Fibroblast of peridontal ligament (primary cell): ENCODE measurements at regions not wholly inside any gene's neighbourhood (a gene's known extent, or its start where the extent isn't known, plus 50 kb on each side); places are given as distances from the start of the nearest gene placed in this dataset.

Experiments used
- DNase-seq: peaks from one replicate; pipeline ENCODE4 v3.0.0-alpha.2; 2010; ENCODE audit errors: extremely low read depth

GRCh38 chr1:228989992-228990827 is 254.9 kb downstream of the RHOU start:
- no peak for DNase-seq

DNA sequence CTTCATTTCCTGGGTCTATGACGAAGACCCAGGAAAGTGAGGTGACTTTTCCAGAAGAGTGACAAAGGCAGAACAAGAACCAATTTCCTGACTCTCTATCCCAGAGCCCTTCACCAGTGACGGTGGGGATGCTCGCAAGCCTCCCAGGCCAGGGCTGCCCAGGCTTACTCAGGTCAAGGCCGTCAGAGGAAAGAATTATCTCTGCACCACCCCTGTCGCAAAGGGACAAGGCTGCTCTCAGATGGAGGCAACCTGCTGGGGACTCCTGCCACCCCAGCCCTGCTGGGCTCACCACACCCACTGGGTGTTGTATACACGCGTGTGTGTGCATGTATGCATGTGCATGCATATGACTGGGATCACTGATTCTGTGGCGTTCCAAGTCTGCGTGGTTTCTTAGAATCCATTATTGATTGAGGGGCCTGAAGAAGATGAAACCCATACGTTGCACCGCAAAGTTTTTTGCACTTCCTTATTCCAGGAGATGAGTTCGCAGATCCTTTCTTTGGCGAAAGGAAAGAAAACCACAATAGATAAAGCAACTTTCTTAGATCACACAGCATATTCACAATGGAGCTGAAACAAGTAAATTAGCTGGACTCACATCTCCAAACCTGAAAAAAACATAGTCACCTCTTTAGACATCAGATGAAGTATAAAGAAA is 255.8 kb downstream of the RHOU start:
- no peak for DNase-seq

- DNase-seq = no peak
These were observed 256.8 kb downstream of the RHOU start for GRCh38 chr1:228992044-228992443.

- no peak for DNase-seq
These were observed 257.7 kb downstream of the RHOU start for GRCh38 chr1:228992907-228993535.

- no peak for DNase-seq
These were observed 259.7 kb downstream of the RHOU start for GRCh38 chr1:228994676-228995594.

- DNase-seq = no peak
These were observed 261.0 kb downstream of the RHOU start for GRCh38 chr1:228996281-228996680.

DNA sequence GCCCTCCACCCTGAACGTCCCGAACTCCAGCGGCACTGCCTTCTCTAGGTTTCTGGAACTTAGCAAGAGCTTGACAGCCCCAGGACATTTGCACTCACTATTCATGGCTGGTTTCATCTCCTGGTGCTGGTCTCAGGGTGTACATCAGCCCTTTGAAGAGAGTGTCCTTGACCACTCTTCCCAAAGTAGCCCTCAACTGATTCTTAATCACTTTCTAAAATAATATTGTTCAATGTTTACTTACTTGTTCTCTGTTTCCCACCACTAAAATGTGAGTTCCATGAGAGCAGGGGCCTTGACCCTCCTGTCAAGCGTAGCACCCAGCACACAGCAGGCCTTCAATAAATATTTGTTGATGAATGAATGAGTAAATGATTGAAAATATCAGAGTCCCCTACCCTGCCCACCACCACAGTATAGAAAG is 262.5 kb downstream of the RHOU start:
- DNase-seq = no peak

DNA sequence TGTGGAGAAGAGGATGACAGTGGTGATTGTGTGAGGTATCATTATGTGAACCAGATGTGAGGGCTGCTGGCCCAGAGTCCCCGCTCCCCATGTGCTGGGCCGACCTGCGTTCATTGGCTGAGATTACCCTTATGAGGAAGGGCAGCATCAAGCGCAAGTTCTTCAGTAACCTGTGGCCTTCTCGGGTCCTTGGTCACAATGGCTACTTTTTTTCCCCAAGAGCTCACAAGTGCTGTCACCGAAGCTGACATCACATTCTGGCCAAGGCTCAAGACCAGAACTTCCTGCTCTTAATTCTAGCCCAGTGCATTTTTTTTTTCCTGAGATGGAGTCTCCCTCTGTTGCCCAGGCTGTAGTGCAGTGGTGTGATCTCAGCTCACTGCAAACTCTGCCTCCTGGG is 262.9 kb downstream of the RHOU start:
- no peak for DNase-seq

GRCh38 chr1:228999446-229000170 is 264.3 kb downstream of the RHOU start:
- no peak for DNase-seq

DNA sequence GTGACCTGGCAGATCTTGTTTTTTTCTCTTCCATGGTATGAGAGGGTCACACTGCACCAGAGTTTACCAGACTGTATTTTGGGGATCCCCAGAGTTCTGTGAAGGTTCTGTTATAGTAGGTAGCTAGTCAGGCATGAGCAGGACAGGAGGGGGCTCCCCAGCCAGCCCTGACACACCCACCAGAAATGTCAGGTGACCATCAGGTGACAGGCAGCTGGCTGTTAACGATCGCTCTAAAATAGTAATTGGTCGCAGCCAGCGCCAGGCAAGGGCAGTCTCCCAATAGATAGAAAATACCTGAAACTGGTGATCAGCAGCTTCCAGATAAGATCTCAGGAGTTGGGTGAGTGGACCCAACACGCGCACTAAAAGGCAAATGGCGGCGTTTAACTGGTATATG is 264.9 kb downstream of the RHOU start:
- DNase-seq = no peak

DNA sequence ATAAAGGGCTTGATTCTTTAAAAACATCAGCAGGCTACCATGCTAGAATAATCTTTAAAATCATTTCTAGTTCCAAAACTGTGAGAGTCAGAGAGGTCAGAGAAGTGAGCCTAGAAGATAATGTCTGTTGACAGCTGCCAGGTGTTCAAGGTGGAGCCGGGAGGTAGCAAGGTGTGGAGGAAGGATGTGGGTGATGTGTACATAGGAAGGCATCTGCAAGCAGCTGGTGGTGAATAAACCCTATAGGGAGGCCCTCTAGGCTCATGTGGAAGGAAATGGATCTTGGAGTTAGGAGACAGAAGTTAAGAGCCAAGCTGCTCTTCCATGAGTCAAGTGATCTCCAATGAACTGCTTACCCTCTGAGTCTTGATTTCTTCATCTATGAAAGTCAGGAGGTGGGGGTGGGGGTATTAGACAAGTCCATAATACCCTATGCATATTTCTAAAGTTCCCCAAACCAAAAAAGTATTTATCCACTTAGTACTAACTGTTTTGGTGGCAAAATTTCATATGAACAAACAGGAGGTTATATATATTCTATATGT is 266.3 kb downstream of the RHOU start:
- DNase-seq = no peak

GRCh38 chr1:229002037-229002436 is 266.8 kb downstream of the RHOU start:
- no peak for DNase-seq

GRCh38 chr1:229002451-229002960 is 267.2 kb downstream of the RHOU start:
- no peak for DNase-seq

DNA sequence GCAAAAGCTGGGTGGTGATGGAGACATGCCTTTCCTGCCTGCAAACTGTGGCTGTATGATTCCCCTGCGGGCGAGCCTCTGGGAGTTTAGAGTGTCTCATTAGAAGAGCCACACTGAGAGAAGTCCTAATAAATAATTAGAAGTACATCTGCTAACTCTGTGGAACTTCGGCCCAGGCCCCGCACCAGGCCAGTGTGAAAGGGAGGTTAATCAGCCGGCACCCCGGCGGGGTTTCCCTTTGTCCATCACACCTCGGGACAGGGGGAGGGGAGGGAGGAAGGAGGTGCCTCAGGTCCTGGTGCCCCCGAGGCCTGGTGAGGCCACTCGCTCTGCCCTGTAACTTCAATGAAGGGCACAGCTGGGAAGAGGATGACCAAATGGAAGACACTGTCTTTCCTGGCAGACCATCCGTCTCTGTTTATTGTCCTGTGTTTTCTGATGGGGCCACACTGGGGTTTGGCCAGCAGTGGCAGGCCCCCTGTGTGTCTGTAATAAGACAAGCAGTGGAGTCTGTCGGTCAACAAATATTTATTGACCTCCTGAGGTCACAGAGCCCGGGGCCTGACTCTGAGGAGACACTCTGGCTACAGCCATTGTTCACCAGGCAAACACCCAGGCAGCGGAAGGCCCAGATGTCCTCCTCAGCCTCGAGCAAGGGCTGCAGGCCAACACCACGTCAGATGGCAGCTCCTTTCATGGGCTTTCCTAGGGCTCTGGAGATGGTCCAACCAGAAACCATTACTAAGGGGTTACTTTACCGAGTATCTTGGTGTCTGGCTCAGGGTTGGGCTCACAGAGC is 267.5 kb upstream of the RAB4A start:
- no peak for DNase-seq

- DNase-seq = no peak
These were observed 266.7 kb upstream of the RAB4A start for GRCh38 chr1:229004066-229004833.

DNA sequence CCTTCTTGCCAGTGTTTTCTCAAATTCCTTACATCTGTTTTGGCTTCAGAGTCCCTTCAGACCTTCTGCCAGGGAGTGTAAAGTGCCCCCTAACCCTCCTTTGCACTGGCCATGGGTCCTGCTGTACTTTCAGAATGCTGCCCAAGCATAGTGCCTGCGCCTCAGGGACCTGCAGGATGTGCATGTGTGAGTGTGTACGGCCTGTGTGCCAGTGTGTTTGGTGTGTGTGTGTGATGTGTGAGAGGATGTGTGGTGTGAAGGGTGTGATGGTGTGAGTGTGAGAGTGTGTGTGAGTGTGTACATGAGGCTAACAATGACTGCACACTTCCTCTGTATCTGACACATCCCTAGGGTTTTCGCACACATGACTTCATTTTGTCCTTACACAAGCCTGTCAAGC is 265.8 kb upstream of the RAB4A start:
- no peak for DNase-seq

- DNase-seq = no peak
These were observed 265.4 kb upstream of the RAB4A start for GRCh38 chr1:229005556-229005955.

DNA sequence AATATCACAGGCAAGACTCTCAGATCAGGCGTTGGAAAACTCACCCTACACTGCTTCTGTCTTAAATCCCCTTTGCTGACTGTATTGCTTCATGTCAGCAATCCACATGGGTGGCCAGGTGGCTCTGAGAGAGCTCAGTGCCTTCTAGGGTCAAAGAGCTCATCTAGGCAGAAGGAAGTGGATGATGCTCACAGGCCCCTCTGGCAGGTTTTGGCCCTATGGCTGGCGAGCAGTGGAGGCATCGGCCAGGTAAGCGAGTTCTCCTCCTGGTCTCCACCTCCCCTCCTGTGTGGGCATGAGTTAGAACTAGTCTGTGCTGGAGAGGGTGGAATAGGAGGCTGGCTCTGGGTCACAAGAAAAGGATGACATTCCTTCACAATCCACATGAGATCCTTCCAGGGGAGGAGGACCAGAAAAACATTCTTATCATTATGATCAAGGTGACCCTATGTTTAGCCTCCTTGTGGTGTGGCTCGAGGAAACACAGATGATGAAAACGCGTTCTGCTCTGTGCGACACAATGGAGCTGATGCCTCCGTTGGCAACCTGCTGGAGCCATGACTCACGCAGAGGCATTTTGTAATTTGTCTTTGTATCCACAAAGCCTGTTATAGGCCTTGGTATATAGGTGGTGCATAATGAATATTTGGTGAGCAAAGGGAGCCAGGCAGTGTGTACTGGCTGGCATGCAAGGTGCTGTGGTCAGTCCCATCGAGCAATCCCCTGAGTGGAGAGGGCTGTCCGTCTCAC is 264.6 kb upstream of the RAB4A start:
- no peak for DNase-seq
